ENCODE measurements at regions not wholly inside any gene's neighbourhood (a gene's known extent, or its start where the extent isn't known, plus 50 kb on each side); places are given as distances from the start of the nearest gene placed in this dataset.

DNA sequence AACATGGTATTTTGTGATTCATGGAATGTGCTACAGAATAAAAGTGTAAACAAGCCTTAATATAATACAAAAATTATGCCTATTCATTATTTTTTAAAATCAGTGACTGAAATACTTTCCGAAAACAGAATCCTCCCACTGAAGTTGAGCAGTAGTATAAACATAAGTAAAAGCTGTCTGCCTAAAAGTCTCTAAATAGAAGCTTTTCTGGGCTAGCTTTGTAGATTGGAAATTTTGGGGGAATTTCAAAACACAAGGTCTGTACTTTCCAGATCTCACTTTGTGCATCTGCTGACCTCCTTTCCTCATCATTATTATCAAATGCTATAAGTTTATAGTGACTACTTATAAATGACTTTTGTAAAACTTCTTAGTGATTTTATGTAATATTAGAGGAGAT, 80.4 kb upstream of the TRHDE start:
- Histone ChIP-seq H3K4me2 (ENCODE audit: low read length) (no peak overlapping the region), H3K9me2 (ENCODE audit: insufficient read depth) (no peaks in the 10 kb centered on the region), H3K27me3 (ENCODE audit: insufficient read depth, low read length) (no peaks in the 10 kb centered on the region), H3K4me1 (ENCODE audit: control insufficient read depth in 1 of 2, insufficient read depth in 2 of 2, low read length in 2 of 2) (no peaks in the 10 kb centered on the region), H2AFZ (ENCODE audit: low read depth, low read length, poor library complexity, severe bottlenecking) (no peak overlapping the region), H3K9me3 (ENCODE audit: control insufficient read depth in 1 of 2, insufficient read depth in 1 of 2, low read depth in 1 of 2, low read length in 2 of 2) (no peaks in the 10 kb centered on the region), H3K4me3 (replicated peaks in 1 of 2; ENCODE audit: low read depth in 1 of 2, low read length in 2 of 2) (no peak overlapping the region), H3K27ac (ENCODE audit: low read depth, low read length) (no peak overlapping the region), H3K36me3 (ENCODE audit: control insufficient read depth in 1 of 2, insufficient read depth in 2 of 2, low read length in 2 of 2) (no peaks in the 10 kb centered on the region), H3K9ac (ENCODE audit: low read length) (no peak overlapping the region), H4K20me1 (ENCODE audit: insufficient read depth) (no peaks in the 10 kb centered on the region), H3K79me2 (ENCODE audit: insufficient read depth, low read length) (no peaks in the 10 kb centered on the region)
- ChIA-PET CTCF (no interaction called here), POLR2A (no interaction called here), RAD21 (ENCODE audit: low non-redundant PET in 1 of 2, low total read pairs in 2 of 2, uncharacterized antibody in 2 of 2, unreplicated experiment in 2 of 2) (no interaction called here)
- DNase-seq (ENCODE audit: low read depth, low spot score) (no peak), ATAC-seq (no peak)
- intact Hi-C loops (cut with micrococcal nuclease): no loop called here
- TF ChIP-seq, protein P1, sequence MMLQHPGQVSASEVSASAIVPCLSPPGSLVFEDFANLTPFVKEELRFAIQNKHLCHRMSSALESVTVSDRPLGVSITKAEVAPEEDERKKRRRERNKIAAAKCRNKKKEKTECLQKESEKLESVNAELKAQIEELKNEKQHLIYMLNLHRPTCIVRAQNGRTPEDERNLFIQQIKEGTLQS (IDR thresholded peaks at IDR 0.05): no peak
- TF ChIP-seq, protein P2, sequence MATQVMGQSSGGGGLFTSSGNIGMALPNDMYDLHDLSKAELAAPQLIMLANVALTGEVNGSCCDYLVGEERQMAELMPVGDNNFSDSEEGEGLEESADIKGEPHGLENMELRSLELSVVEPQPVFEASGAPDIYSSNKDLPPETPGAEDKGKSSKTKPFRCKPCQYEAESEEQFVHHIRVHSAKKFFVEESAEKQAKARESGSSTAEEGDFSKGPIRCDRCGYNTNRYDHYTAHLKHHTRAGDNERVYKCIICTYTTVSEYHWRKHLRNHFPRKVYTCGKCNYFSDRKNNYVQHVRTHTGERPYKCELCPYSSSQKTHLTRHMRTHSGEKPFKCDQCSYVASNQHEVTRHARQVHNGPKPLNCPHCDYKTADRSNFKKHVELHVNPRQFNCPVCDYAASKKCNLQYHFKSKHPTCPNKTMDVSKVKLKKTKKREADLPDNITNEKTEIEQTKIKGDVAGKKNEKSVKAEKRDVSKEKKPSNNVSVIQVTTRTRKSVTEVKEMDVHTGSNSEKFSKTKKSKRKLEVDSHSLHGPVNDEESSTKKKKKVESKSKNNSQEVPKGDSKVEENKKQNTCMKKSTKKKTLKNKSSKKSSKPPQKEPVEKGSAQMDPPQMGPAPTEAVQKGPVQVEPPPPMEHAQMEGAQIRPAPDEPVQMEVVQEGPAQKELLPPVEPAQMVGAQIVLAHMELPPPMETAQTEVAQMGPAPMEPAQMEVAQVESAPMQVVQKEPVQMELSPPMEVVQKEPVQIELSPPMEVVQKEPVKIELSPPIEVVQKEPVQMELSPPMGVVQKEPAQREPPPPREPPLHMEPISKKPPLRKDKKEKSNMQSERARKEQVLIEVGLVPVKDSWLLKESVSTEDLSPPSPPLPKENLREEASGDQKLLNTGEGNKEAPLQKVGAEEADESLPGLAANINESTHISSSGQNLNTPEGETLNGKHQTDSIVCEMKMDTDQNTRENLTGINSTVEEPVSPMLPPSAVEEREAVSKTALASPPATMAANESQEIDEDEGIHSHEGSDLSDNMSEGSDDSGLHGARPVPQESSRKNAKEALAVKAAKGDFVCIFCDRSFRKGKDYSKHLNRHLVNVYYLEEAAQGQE (IDR thresholded peaks at IDR 0.05; ENCODE audit: low read depth): no peak
- TF ChIP-seq JUND (IDR thresholded peaks at IDR 0.05) (no peak), SRF (IDR thresholded peaks at IDR 0.05; ENCODE audit: low read depth) (no peak), POLR2A (IDR thresholded peaks at IDR 0.05; ENCODE audit: borderline replicate concordance, extremely low read depth, insufficient read depth, insufficient read length) (no peak)
- BruUV-seq (replicated peaks): no TSS peak

DNA sequence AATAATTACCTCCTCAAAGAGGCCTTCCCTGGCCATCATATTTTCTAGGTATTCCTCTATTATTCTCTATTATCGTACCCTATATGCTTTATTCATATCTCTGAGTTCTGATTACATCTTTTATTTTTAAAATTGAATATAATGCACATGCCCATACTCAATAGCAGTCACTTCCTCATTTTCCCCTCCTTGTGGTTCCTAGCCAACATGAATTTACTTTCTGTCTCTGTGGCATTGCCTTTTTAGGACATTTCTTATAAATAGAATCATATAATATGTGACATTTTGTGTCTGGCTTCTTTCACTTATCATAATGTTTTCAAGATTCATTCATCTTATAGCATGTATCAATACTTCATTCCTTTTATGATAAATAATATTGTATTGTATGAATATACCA, 74.4 kb upstream of the TRHDE start:
- no peaks in the 10 kb centered on the region for H3K9me2 ChIP-seq (ENCODE audit: insufficient read depth)
- DNase-seq (ENCODE audit: low read depth, low spot score) (no peak), ATAC-seq (no peak)
- no peaks in the 10 kb centered on the region; a peak in 1 of 4 replicates for H3K9me3 ChIP-seq (ENCODE audit: control insufficient read depth in 1 of 2, insufficient read depth in 1 of 2, low read depth in 1 of 2, low read length in 2 of 2)
- H3K4me3 ChIP-seq (replicated peaks in 1 of 2; ENCODE audit: low read depth in 1 of 2, low read length in 2 of 2): no peak overlapping the region
- H3K4me2 ChIP-seq (ENCODE audit: low read length): no peak overlapping the region
- no peak overlapping the region for H2AFZ ChIP-seq (ENCODE audit: low read depth, low read length, poor library complexity, severe bottlenecking)
- no peaks in the 10 kb centered on the region for H3K36me3 ChIP-seq (ENCODE audit: control insufficient read depth in 1 of 2, insufficient read depth in 2 of 2, low read length in 2 of 2)
- no peak overlapping the region for H3K27ac ChIP-seq (ENCODE audit: low read depth, low read length)
- no peaks in the 10 kb centered on the region for H3K4me1 ChIP-seq (ENCODE audit: control insufficient read depth in 1 of 2, insufficient read depth in 2 of 2, low read length in 2 of 2)
- POLR2A ChIA-PET: no interaction called here
- H3K79me2 ChIP-seq (ENCODE audit: insufficient read depth, low read length): no peaks in the 10 kb centered on the region
- no peaks in the 10 kb centered on the region for H4K20me1 ChIP-seq (ENCODE audit: insufficient read depth)
- CTCF ChIA-PET: no interaction called here
- intact Hi-C loops (cut with micrococcal nuclease): no loop called here
- TF ChIP-seq YY1 (IDR thresholded peaks at IDR 0.05; ENCODE audit: extremely low read depth, insufficient replicate concordance, low read depth, low read length) (no peak), RAD21 (IDR thresholded peaks at IDR 0.05; ENCODE audit: low read depth) (no peak), POLR2AphosphoS5 (IDR thresholded peaks at IDR 0.05; ENCODE audit: low read depth, low read length) (no peak)
- TF ChIP-seq, protein P2 (IDR thresholded peaks at IDR 0.05; ENCODE audit: low read depth): no peak
- no peak overlapping the region for H3K9ac ChIP-seq (ENCODE audit: low read length)
- no peaks in the 10 kb centered on the region for H3K27me3 ChIP-seq (ENCODE audit: insufficient read depth, low read length)
- RAD21 ChIA-PET (ENCODE audit: low non-redundant PET in 1 of 2, low total read pairs in 2 of 2, uncharacterized antibody in 2 of 2, unreplicated experiment in 2 of 2): no interaction called here
- no TSS peak for BruUV-seq (replicated peaks)

Data from HCT116 (cell line).